OCI-LY7 (cell line): ENCODE measurements at regions not wholly inside any gene's neighbourhood (a gene's known extent, or its start where the extent isn't known, plus 50 kb on each side); places are given as distances from the start of the nearest gene placed in this dataset.

ENCODE experiments used
- BruUV-seq: library from RNA; stranded (reverse); fragments of 400-500 nt; replicated peaks from 2 replicates; lab custom pipeline; 2021; lab: Mats Ljungman, UMichigan
- CTCF ChIA-PET: fragments of 300-600 bp; sonication (Branson Sonifier 250); formaldehyde crosslinking; loops from one replicate; lab custom pipeline; 2022; ENCODE audit warnings: antibody characterized with exemption; ENCODE audit not compliant: unreplicated experiment; lab: Charles Lee
- POLR2A ChIA-PET: fragments of 300-600 bp; sonication (Branson Sonifier 250); formaldehyde crosslinking; loops from one replicate; lab custom pipeline; 2022; ENCODE audit warnings: antibody characterized with exemption; lab: Charles Lee
- DNase-seq: peaks from one replicate; pipeline ENCODE4 v3.0.0-alpha.2; 2015; ENCODE audit warnings: low spot score
- H2AFZ ChIP-seq: fragments of 200-600 bp; sonication (generic), shearing (Covaris generic); 2 replicates; pipeline ENCODE4 v1.6.1; 2014; ENCODE audit warnings: mild to moderate bottlenecking, antibody characterized with exemption, low read length, moderate library complexity
- H3K27ac ChIP-seq: fragments of 200-600 bp; sonication (generic); 2 replicates; pipeline ENCODE4 v1.5.1; 2014; ENCODE audit warnings: mixed run types, low read depth, mild to moderate bottlenecking, moderate library complexity, low read length, inconsistent platforms; ENCODE audit not compliant: poor library complexity, severe bottlenecking
- H3K36me3 ChIP-seq: fragments of 200-600 bp; sonication (generic); 2 replicates; pipeline ENCODE4 v1.6.1; 2014; ENCODE audit warnings: mild to moderate bottlenecking, antibody characterized with exemption, low read length, moderate library complexity, mixed read lengths; ENCODE audit not compliant: insufficient read depth
- H3K4me1 ChIP-seq: fragments of 200-600 bp; sonication (generic); 2 replicates; pipeline ENCODE4 v1.5.1; 2014; ENCODE audit warnings: mild to moderate bottlenecking, low read length; ENCODE audit not compliant: insufficient read depth, poor library complexity, severe bottlenecking
- H3K4me2 ChIP-seq: fragments of 200-600 bp; sonication (generic); 2 replicates; pipeline ENCODE4 v1.6.1; 2014; ENCODE audit warnings: mild to moderate bottlenecking, low read length
- H3K4me3 ChIP-seq: fragments of 200-600 bp; sonication (generic); 2 replicates; pipeline ENCODE4 v1.5.1; 2014; ENCODE audit warnings: mild to moderate bottlenecking, low read depth, low read length; ENCODE audit not compliant: poor library complexity, severe bottlenecking
- H3K79me2 ChIP-seq: fragments of 200-600 bp; sonication (generic); 2 replicates; pipeline ENCODE4 v1.6.1; 2016; ENCODE audit warnings: low read depth, mild to moderate bottlenecking, low read length, moderate library complexity, mixed read lengths; ENCODE audit not compliant: insufficient read depth
- H3K9me2 ChIP-seq: fragments of 200-600 bp; sonication (generic); 2 replicates; pipeline ENCODE4 v1.6.1; 2016; ENCODE audit warnings: mild to moderate bottlenecking, low read length, mixed read lengths; ENCODE audit not compliant: insufficient read depth
- H3K9me3 ChIP-seq: fragments of 200-600 bp; sonication (generic); 2 replicates; pipeline ENCODE4 v1.6.1; 2014; ENCODE audit warnings: mild to moderate bottlenecking, mixed run types, low read length, mixed read lengths
- H4K20me1 ChIP-seq: fragments of 200-600 bp; sonication (generic); 2 replicates; pipeline ENCODE4 v1.6.1; 2014; ENCODE audit warnings: mild to moderate bottlenecking, antibody characterized with exemption, low read length, moderate library complexity, mixed read lengths; ENCODE audit not compliant: insufficient read depth
- CTCF ChIP-seq: fragments of 200-600 bp; sonication (generic); conservative IDR thresholded peaks from 2 replicates; pipeline ENCODE4 v1.5.1; 2014; ENCODE audit warnings: mild to moderate bottlenecking, antibody characterized with exemption, low read length, moderate library complexity, mixed read lengths
- EZH2phosphoT487 ChIP-seq: fragments of 200-600 bp; sonication (generic); IDR thresholded peaks from 2 replicates; pipeline ENCODE4 v1.6.1; 2018; ENCODE audit warnings: low read depth, borderline replicate concordance, mild to moderate bottlenecking, mixed run types, antibody characterized with exemption, low read length, moderate library complexity, mixed read lengths
- intact Hi-C: fragments of 100-400 bp; cut with micrococcal nuclease; formaldehyde crosslinking; loops from one replicate; pipeline ENCODE4 v1.10.0; 2022; ENCODE audit not compliant: unreplicated experiment

GRCh38 chr13:97139691-97140090 is 82.4 kb upstream of the MBNL2 start:
- no peaks in the 10 kb centered on the region for H3K4me1 ChIP-seq
- intact Hi-C loops, result no loop called here
- no peaks in the 10 kb centered on the region for H3K79me2 ChIP-seq
- H3K9me2 ChIP-seq, result no peaks in the 10 kb centered on the region
- no peaks in the 10 kb centered on the region for H4K20me1 ChIP-seq
- no peak for DNase-seq
- TF ChIP-seq EZH2phosphoT487, result no peak
- no peak for TF ChIP-seq CTCF
- ChIA-PET CTCF (no interaction called here), POLR2A (interaction anchor here (0.6 kb wide), 1 partner anchor 297 kb away, joined by 3 read pairs; no protein-coding TSS in a partner anchor)
- BruUV-seq, result no TSS peak
- H2AFZ ChIP-seq, result no peak overlapping the region
- no peaks in the 10 kb centered on the region for H3K9me3 ChIP-seq
- no peak overlapping the region for H3K4me2 ChIP-seq
- H3K27ac ChIP-seq, result no peak overlapping the region
- no peaks in the 10 kb centered on the region for H3K36me3 ChIP-seq
- no peak overlapping the region for H3K4me3 ChIP-seq

GRCh38 chr13:97140131-97140530 is 82.0 kb upstream of the MBNL2 start:
- intact Hi-C loops, result no loop called here
- no peak for DNase-seq
- Histone ChIP-seq H3K4me1 (no peaks in the 10 kb centered on the region), H3K27ac (no peak overlapping the region), H3K4me2 (no peak overlapping the region), H3K9me3 (no peaks in the 10 kb centered on the region), H3K79me2 (no peaks in the 10 kb centered on the region), H2AFZ (no peak overlapping the region), H3K9me2 (no peaks in the 10 kb centered on the region), H3K4me3 (no peak overlapping the region), H4K20me1 (no peaks in the 10 kb centered on the region), H3K36me3 (no peaks in the 10 kb centered on the region)
- ChIA-PET POLR2A (interaction anchor here (0.6 kb wide), 1 partner anchor 298 kb away, joined by 3 read pairs; no protein-coding TSS in a partner anchor), CTCF (no interaction called here)
- BruUV-seq, result no TSS peak
- TF ChIP-seq CTCF, result no peak

GRCh38 chr13:97140611-97141010 is 81.5 kb upstream of the MBNL2 start:
- H3K4me2 ChIP-seq, result no peak overlapping the region
- no peak overlapping the region for H3K27ac ChIP-seq
- no peaks in the 10 kb centered on the region for H3K4me1 ChIP-seq
- no peaks in the 10 kb centered on the region for H4K20me1 ChIP-seq
- no TSS peak for BruUV-seq
- no peaks in the 10 kb centered on the region for H3K36me3 ChIP-seq
- TF ChIP-seq CTCF (no peak), EZH2phosphoT487 (no peak)
- CTCF ChIA-PET, result no interaction called here
- intact Hi-C loops, result no loop called here
- H3K79me2 ChIP-seq, result no peaks in the 10 kb centered on the region
- no peaks in the 10 kb centered on the region for H3K9me3 ChIP-seq
- DNase-seq, result no peak
- H3K9me2 ChIP-seq, result no peaks in the 10 kb centered on the region
- H3K4me3 ChIP-seq, result no peak overlapping the region
- no peak overlapping the region for H2AFZ ChIP-seq
- POLR2A ChIA-PET, result interaction anchor here (1.0 kb wide), 1 partner anchor 11 kb away, joined by 3 read pairs; no protein-coding TSS in a partner anchor
